Tibial artery (tissue), 4 donors: ENCODE measurements at regions not wholly inside any gene's neighbourhood (a gene's known extent, or its start where the extent isn't known, plus 50 kb on each side); places are given as distances from the start of the nearest gene placed in this dataset.

Experiments used
- DNase-seq, 2 donors: peaks; one replicate each; pipeline ENCODE4 v3.0.0-alpha.2; 2019
- H3K27ac ChIP-seq, 2 donors: fragments of 200-600 bp; sonication (generic) in 1 of 2; 1 replicate in 1 of 2; 2 replicates in 1 of 2; pipeline ENCODE4 v1.5.1; 2018 to 2019; ENCODE audit warnings: mild to moderate bottlenecking in 1 of 2
- H3K27me3 ChIP-seq, 2 donors: fragments of 200-600 bp; sonication (generic) in 1 of 2; one replicate each; pipeline versions ENCODE4 v1.5.1 to v1.6.0; 2016 to 2019
- H3K36me3 ChIP-seq, 3 donors: fragments of 200-600 bp; sonication (generic) in 2 of 3; one replicate each; pipeline ENCODE4 v1.5.1; 2016 to 2019; ENCODE audit warnings: mild to moderate bottlenecking in 2 of 3
- H3K4me1 ChIP-seq, 4 donors: fragments of 200-600 bp; sonication (generic) in 2 of 4; 1 replicate in 3 of 4; 2 replicates in 1 of 4; pipeline ENCODE4 v1.5.1; 2016 to 2019
- H3K4me3 ChIP-seq, 2 donors: fragments of 200-600 bp; sonication (generic) in 1 of 2; 1 replicate in 1 of 2; 2 replicates in 1 of 2; pipeline ENCODE4 v1.5.1; 2018 to 2019; ENCODE audit warnings: mild to moderate bottlenecking in 2 of 2
- H3K9me3 ChIP-seq, 3 donors: fragments of 200-600 bp; sonication (generic) in 1 of 3; one replicate each; pipeline ENCODE4 v1.5.1; 2016 to 2019
- intact Hi-C: fragments of 100-400 bp; cut with DNase I; formaldehyde crosslinking; loops from one replicate; pipeline ENCODE4 v1.15.0; 2023; ENCODE audit warnings: low total_unique reads
- TF ChIP-seq, protein P1 (sequence below), 2 experiments: fragments of 200-600 bp in 1 of 2; fragments of 450-650 bp in 1 of 2; IDR thresholded peaks; one replicate each; pipeline ENCODE4 v1.5.1; 2017 to 2019; ENCODE audit warnings: antibody characterized with exemption in 2 of 2, mild to moderate bottlenecking in 1 of 2, moderate library complexity in 1 of 2

DNA sequence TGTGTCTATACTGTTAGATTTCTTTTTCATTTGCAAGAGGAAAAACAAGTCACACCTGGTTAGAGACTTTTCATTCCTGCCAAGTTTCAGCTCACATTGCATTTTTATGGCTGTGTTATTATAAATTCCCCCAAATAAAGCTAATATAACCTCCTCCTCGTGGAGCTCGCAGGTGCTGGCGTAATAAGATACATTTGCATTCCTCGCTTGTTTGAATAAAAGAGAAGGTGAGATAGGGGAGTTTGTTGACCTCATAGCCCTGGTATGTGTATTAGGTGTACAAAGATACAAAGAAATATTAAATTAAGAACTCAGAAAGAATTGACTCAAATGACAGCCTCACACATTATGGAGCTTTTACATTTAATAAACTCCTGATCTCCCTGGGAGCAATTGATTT is 257.7 kb upstream of the SP8 start:
- intact Hi-C loops = no loop called here
- H3K4me3 ChIP-seq = no peak overlapping the region
- DNase-seq = no peak
- no peaks in the 10 kb centered on the region for H3K27me3 ChIP-seq
- no peak overlapping the region for H3K27ac ChIP-seq
- H3K36me3 ChIP-seq = no peaks in the 10 kb centered on the region
- H3K4me1 ChIP-seq = no peaks in the 10 kb centered on the region
- TF ChIP-seq, protein P1, sequence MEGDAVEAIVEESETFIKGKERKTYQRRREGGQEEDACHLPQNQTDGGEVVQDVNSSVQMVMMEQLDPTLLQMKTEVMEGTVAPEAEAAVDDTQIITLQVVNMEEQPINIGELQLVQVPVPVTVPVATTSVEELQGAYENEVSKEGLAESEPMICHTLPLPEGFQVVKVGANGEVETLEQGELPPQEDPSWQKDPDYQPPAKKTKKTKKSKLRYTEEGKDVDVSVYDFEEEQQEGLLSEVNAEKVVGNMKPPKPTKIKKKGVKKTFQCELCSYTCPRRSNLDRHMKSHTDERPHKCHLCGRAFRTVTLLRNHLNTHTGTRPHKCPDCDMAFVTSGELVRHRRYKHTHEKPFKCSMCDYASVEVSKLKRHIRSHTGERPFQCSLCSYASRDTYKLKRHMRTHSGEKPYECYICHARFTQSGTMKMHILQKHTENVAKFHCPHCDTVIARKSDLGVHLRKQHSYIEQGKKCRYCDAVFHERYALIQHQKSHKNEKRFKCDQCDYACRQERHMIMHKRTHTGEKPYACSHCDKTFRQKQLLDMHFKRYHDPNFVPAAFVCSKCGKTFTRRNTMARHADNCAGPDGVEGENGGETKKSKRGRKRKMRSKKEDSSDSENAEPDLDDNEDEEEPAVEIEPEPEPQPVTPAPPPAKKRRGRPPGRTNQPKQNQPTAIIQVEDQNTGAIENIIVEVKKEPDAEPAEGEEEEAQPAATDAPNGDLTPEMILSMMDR (IDR thresholded peaks at IDR 0.05) = no peak
- H3K9me3 ChIP-seq = no peaks in the 10 kb centered on the region

DNA sequence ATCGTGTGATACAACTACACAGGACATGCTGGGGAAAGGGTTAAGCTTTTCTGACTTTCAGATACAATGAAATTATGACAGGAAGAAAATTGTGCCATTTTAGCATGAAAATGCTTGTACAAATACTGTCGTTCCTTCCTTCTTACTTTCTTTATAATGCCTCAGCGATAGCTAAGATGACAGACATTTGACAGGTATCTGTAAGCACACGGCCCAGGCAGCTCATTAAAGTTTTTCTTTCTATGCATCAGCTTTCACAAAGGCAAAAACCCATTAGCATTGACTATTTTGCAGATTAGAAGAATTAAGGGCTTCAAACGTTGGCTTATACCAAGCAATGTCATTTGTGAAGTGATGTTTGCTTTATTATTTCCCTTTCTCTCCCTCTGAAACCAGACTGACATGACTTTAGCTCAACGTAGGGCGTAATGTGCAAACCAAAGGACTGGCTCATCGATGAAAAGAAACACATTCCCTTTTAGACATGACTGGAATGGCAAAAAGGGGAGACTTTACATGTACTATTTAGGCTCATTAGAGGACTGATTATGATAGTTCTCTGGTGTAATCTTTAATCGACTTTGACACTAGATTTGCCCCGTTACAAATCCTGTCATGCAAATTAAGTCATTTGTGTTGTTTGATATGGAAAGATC is 258.4 kb upstream of the SP8 start:
- Histone ChIP-seq H3K4me1 (no peaks in the 10 kb centered on the region), H3K36me3 (no peaks in the 10 kb centered on the region), H3K27me3 (no peaks in the 10 kb centered on the region), H3K4me3 (no peak overlapping the region), H3K9me3 (no peaks in the 10 kb centered on the region), H3K27ac (no peak overlapping the region)
- intact Hi-C loops = no loop called here
- TF ChIP-seq, protein P1 (IDR thresholded peaks at IDR 0.05) = no peak
- DNase-seq = no peak

DNA sequence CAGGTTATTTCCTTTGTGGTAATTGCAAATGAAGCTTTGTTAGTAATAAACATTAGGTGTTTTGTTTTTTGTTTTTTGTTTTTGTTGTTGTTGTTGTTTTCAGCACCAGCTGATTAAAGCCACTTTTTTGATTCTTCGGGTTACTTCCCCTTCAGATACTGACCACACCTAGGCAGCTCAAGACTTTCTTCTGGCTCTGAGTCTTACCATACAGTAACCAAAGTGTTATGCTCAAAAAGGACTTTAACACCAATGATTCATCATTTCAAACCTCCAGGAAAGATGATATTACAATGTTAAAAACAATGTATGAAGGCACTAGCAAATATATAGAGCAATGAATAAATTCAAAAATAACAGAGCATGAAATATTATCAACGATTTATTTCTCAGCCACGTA is 265.2 kb upstream of the SP8 start:
- Histone ChIP-seq H3K27ac (no peak overlapping the region), H3K4me3 (no peak overlapping the region), H3K9me3 (no peaks in the 10 kb centered on the region), H3K4me1 (no peaks in the 10 kb centered on the region), H3K36me3 (no peaks in the 10 kb centered on the region), H3K27me3 (no peaks in the 10 kb centered on the region)
- intact Hi-C loops = no loop called here
- TF ChIP-seq, protein P1 (IDR thresholded peaks at IDR 0.05) = no peak
- no peak for DNase-seq

DNA sequence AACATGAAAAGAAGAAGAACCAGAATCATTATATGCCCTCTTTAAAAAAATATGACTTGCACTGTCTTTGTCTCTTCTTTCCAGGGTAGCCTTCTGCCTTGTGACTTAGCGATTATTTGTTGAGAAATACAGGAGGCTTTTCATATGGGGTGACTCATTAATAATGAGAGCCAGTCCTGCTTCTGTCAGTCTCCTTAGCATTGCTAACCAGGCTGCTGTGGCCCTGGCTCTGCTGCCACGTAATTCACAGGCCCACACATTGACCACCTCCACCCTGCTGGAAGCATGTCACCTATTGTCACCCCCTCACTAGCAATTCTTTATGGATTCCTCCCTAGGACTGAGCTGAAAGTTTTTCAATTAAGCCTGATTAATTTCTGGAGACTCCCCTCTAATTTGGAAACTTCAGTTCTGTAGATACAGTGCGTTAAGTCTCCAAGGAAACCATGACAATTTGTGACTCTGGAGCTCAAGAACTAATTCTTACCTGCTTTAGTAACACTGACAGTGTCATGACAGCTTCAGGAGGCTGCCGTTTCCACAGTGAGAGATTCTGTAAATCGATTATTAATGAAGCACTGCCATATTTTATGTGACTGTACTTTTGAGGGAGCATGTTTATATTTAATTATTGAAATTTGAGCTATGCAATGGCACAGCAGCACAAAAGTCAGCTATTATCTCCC is 267.9 kb upstream of the SP8 start:
- no peaks in the 10 kb centered on the region for H3K9me3 ChIP-seq
- H3K27ac ChIP-seq = no peak overlapping the region
- DNase-seq = no peak
- no peaks in the 10 kb centered on the region for H3K4me1 ChIP-seq
- H3K36me3 ChIP-seq = no peaks in the 10 kb centered on the region
- no peak overlapping the region for H3K4me3 ChIP-seq
- no peaks in the 10 kb centered on the region for H3K27me3 ChIP-seq
- intact Hi-C loops = no loop called here
- TF ChIP-seq, protein P1 (IDR thresholded peaks at IDR 0.05) = no peak

DNA sequence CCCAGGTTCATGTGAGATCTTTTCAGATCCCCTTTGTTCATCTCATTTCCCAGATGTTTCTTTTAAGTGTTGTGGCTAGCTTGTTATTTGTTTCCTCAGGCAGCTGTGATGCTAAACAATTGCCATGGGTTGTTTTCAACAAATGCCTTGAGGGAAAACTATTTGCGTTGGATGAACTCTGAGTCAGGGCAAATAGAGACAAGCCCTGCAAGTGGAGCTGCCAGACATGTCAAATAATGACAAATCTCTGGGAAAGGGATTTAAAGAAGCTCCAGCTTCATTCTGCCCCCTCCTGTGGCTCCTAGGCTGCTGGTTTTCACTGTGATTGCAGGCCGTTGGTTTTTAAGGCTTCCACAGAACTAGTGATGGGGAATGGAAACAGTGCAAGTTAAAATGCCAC is 272.4 kb upstream of the SP8 start:
- H3K27me3 ChIP-seq = no peaks in the 10 kb centered on the region
- H3K27ac ChIP-seq = no peak overlapping the region
- intact Hi-C loops = no loop called here
- H3K9me3 ChIP-seq = no peaks in the 10 kb centered on the region
- no peaks in the 10 kb centered on the region for H3K4me1 ChIP-seq
- H3K36me3 ChIP-seq = no peaks in the 10 kb centered on the region
- DNase-seq = no peak
- TF ChIP-seq, protein P1 (IDR thresholded peaks at IDR 0.05) = no peak
- no peak overlapping the region for H3K4me3 ChIP-seq
